ENCODE measurements at regions not wholly inside any gene's neighbourhood (a gene's known extent, or its start where the extent isn't known, plus 50 kb on each side); places are given as distances from the start of the nearest gene placed in this dataset.
"Not testable (repeated sequence)": the region's sequence is repeated elsewhere in the genome, so short reads cannot be mapped to it uniquely, and the experiment has no call there.

DNA sequence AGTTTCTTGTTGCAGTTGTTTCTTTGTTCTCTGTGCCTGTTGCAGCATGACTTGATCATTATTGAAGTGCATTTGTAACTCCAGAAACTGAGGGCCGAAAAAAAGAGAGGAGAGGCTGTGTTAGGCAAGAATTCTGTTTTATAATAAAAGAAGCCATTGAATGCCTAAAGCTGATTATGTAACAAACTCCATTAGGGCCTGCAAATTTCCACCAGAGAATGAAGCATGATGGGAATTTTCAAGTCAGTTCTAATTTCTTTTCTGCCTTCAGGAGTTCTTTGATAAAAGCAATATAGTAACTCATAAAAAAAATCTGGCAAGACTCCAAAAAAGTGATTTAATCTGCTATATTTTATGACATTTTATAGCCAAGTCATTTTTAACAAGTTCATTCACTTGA, 156.7 kb upstream of the RASSF8 start:
- CTCF ChIA-PET (ENCODE audit: unreplicated experiment), result no interaction called here
- no peak for TF ChIP-seq EZH2phosphoT487 (IDR thresholded peaks at IDR 0.05; ENCODE audit: borderline replicate concordance, low read depth, low read length)
- TF ChIP-seq, protein P1, sequence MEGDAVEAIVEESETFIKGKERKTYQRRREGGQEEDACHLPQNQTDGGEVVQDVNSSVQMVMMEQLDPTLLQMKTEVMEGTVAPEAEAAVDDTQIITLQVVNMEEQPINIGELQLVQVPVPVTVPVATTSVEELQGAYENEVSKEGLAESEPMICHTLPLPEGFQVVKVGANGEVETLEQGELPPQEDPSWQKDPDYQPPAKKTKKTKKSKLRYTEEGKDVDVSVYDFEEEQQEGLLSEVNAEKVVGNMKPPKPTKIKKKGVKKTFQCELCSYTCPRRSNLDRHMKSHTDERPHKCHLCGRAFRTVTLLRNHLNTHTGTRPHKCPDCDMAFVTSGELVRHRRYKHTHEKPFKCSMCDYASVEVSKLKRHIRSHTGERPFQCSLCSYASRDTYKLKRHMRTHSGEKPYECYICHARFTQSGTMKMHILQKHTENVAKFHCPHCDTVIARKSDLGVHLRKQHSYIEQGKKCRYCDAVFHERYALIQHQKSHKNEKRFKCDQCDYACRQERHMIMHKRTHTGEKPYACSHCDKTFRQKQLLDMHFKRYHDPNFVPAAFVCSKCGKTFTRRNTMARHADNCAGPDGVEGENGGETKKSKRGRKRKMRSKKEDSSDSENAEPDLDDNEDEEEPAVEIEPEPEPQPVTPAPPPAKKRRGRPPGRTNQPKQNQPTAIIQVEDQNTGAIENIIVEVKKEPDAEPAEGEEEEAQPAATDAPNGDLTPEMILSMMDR (conservative IDR thresholded peaks at IDR 0.05; ENCODE audit: low read length), result no peak
- Histone ChIP-seq H2AFZ (ENCODE audit: low read length) (no peak overlapping the region), H4K20me1 (ENCODE audit: insufficient read depth, low read length) (no peaks in the 10 kb centered on the region), H3K9me2 (ENCODE audit: insufficient read depth, low read length) (no peaks in the 10 kb centered on the region), H3K36me3 (ENCODE audit: insufficient read depth, low read length) (no peaks in the 10 kb centered on the region), H3K4me3 (ENCODE audit: low read depth, low read length, poor library complexity, severe bottlenecking) (no peak overlapping the region), H3K27ac (ENCODE audit: low read depth, low read length, poor library complexity, severe bottlenecking) (no peak overlapping the region), H3K4me2 (ENCODE audit: low read length) (no peak overlapping the region), H3K9me3 (ENCODE audit: low read length) (no peaks in the 10 kb centered on the region), H3K79me2 (ENCODE audit: insufficient read depth, low read depth, low read length) (no peaks in the 10 kb centered on the region), H3K4me1 (ENCODE audit: insufficient read depth, low read length, poor library complexity, severe bottlenecking) (no peaks in the 10 kb centered on the region)
- intact Hi-C loops (cut with micrococcal nuclease; ENCODE audit: unreplicated experiment), result no loop called here
- DNase-seq (ENCODE audit: low spot score), result no peak
- no TSS peak for BruUV-seq (replicated peaks)
- POLR2A ChIA-PET, result no interaction called here

DNA sequence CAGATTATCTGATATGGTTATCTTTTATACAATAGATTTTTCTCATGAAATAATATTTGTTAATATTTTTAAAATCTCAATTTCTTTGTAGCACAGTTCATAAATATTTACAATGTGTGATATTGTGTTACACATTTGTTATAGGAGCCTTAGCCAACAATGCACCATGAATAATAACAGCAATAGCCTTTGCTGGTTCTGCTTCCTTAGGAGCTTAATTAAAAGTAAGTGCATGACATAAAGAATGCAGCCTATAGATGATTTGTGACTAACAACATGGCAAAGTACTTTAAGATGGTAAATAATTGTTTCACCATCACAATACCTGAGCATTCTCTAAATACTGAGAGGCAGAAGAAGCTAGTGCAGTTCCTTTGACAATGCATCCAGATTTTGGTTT, 156.3 kb upstream of the RASSF8 start:
- TF ChIP-seq, protein P1 (conservative IDR thresholded peaks at IDR 0.05; ENCODE audit: low read length), result no peak
- no peak for TF ChIP-seq EZH2phosphoT487 (IDR thresholded peaks at IDR 0.05; ENCODE audit: borderline replicate concordance, low read depth, low read length)
- no peak overlapping the region for H3K4me3 ChIP-seq (ENCODE audit: low read depth, low read length, poor library complexity, severe bottlenecking)
- ChIA-PET POLR2A (no interaction called here), CTCF (ENCODE audit: unreplicated experiment) (no interaction called here)
- H3K36me3 ChIP-seq (ENCODE audit: insufficient read depth, low read length), result no peaks in the 10 kb centered on the region
- no peaks in the 10 kb centered on the region for H3K4me1 ChIP-seq (ENCODE audit: insufficient read depth, low read length, poor library complexity, severe bottlenecking)
- H3K79me2 ChIP-seq (ENCODE audit: insufficient read depth, low read depth, low read length), result no peaks in the 10 kb centered on the region
- H2AFZ ChIP-seq (ENCODE audit: low read length), result no peak overlapping the region
- no peaks in the 10 kb centered on the region for H3K9me3 ChIP-seq (ENCODE audit: low read length)
- H3K4me2 ChIP-seq (ENCODE audit: low read length), result no peak overlapping the region
- H3K27ac ChIP-seq (ENCODE audit: low read depth, low read length, poor library complexity, severe bottlenecking), result no peak overlapping the region
- no peaks in the 10 kb centered on the region for H3K9me2 ChIP-seq (ENCODE audit: insufficient read depth, low read length)
- DNase-seq (ENCODE audit: low spot score), result no peak
- no TSS peak for BruUV-seq (replicated peaks)
- H4K20me1 ChIP-seq (ENCODE audit: insufficient read depth, low read length), result no peaks in the 10 kb centered on the region
- intact Hi-C loops (cut with micrococcal nuclease; ENCODE audit: unreplicated experiment), result no loop called here

DNA sequence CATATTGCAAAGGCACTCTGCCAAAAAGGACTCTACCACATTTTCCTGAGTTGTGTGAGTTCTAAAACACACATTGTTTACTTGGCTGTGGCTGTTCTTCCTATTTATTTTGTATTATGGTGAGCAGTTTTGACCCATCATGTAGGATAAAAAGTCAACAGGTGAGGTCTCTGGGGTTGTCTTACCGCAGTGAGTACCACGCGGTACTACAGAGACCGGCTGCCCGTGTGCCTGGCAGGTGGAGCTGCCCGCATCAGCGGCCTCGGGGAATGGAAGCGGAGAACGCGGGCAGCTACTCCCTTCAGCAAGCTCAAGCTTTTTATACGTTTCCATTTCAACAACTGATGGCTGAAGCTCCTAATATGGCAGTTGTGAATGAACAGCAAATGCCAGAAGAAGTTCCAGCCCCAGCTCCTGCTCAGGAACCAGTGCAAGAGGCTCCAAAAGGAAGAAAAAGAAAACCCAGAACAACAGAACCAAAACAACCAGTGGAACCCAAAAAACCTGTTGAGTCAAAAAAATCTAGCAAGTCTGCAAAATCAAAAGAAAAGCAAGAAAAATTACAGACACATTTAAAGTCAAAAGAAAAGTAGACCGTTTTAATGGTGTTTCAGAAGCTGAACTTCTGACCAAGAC, 155.3 kb upstream of the RASSF8 start:
- H3K27ac ChIP-seq (ENCODE audit: low read depth, low read length, poor library complexity, severe bottlenecking); H3K9me3 ChIP-seq (ENCODE audit: low read length); H3K4me2 ChIP-seq (ENCODE audit: low read length); DNase-seq (ENCODE audit: low spot score); intact Hi-C loops (cut with micrococcal nuclease; ENCODE audit: unreplicated experiment); BruUV-seq (replicated peaks); H2AFZ ChIP-seq (ENCODE audit: low read length); H3K9me2 ChIP-seq (ENCODE audit: insufficient read depth, low read length); CTCF ChIA-PET (ENCODE audit: unreplicated experiment); H3K79me2 ChIP-seq (ENCODE audit: insufficient read depth, low read depth, low read length); H3K36me3 ChIP-seq (ENCODE audit: insufficient read depth, low read length); H3K4me1 ChIP-seq (ENCODE audit: insufficient read depth, low read length, poor library complexity, severe bottlenecking); H4K20me1 ChIP-seq (ENCODE audit: insufficient read depth, low read length); H3K4me3 ChIP-seq (ENCODE audit: low read depth, low read length, poor library complexity, severe bottlenecking): not testable (repeated sequence)
- POLR2A ChIA-PET, result interaction anchor here (0.6 kb wide), 1 partner anchor 111 kb away, joined by 3 read pairs; no protein-coding TSS in a partner anchor

DNA sequence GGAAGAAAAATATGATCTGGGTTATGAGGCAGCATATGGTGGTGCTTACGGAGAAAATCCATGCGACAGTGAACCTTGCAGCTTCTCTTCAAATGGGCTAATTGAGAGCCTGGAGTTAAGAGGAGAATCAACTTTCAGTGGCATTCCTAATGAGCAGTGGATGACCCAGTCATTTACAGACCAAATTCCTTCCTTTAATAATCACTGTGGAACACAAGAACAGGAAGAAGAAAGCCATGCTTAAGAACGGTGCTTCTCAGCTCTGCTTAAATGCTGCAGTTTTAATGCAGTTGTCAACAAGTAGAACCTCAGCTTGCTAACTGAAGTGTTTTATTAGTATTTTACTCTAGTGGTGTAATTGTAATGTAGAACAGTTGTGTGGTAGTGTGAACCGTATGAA, 154.2 kb upstream of the RASSF8 start:
- H3K27ac ChIP-seq (ENCODE audit: low read depth, low read length, poor library complexity, severe bottlenecking); POLR2A ChIA-PET; BruUV-seq (replicated peaks); H4K20me1 ChIP-seq (ENCODE audit: insufficient read depth, low read length); H3K4me2 ChIP-seq (ENCODE audit: low read length); H3K36me3 ChIP-seq (ENCODE audit: insufficient read depth, low read length); H3K79me2 ChIP-seq (ENCODE audit: insufficient read depth, low read depth, low read length); H3K4me3 ChIP-seq (ENCODE audit: low read depth, low read length, poor library complexity, severe bottlenecking); H3K4me1 ChIP-seq (ENCODE audit: insufficient read depth, low read length, poor library complexity, severe bottlenecking); DNase-seq (ENCODE audit: low spot score); H3K9me2 ChIP-seq (ENCODE audit: insufficient read depth, low read length); H3K9me3 ChIP-seq (ENCODE audit: low read length); CTCF ChIA-PET (ENCODE audit: unreplicated experiment); intact Hi-C loops (cut with micrococcal nuclease; ENCODE audit: unreplicated experiment); H2AFZ ChIP-seq (ENCODE audit: low read length): not testable (repeated sequence)
